T-helper 17 cell (primary cell): ENCODE measurements at regions not wholly inside any gene's neighbourhood (a gene's known extent, or its start where the extent isn't known, plus 50 kb on each side); places are given as distances from the start of the nearest gene placed in this dataset.

Experiments
- ATAC-seq: fragments of 150-1000 bp; cut with Tn5 transposase; 2 replicates; pipeline ENCODE4 v1.10.0; 2021; ENCODE audit warnings: mild to moderate bottlenecking, moderate library complexity
- DNase-seq, 3 donors: peaks; one replicate each; pipeline versions ENCODE4 v3.0.0 to v3.0.0-alpha.2; 2020 to 2021
- H3K9me3 ChIP-seq: one replicate; pipeline ENCODE4 v1.7.0; 2013; ENCODE audit warnings: low read length, mild to moderate bottlenecking; ENCODE audit not compliant: control insufficient read depth, poor library complexity, severe bottlenecking
- H3K27ac Mint-ChIP-seq: one replicate; pipeline ENCODE4 v1.8.0; 2022; ENCODE audit warnings: mild to moderate bottlenecking, moderate library complexity, mixed read lengths
- H3K27me3 Mint-ChIP-seq: one replicate; pipeline ENCODE4 v1.8.0; 2022; ENCODE audit warnings: mixed read lengths
- H3K36me3 Mint-ChIP-seq: one replicate; pipeline ENCODE4 v1.8.0; 2022; ENCODE audit warnings: low read depth, mixed read lengths
- H3K4me1 Mint-ChIP-seq: one replicate; pipeline ENCODE4 v1.8.0; 2022; ENCODE audit warnings: mild to moderate bottlenecking, mixed read lengths
- H3K4me3 Mint-ChIP-seq: one replicate; pipeline ENCODE4 v1.8.0; 2022; ENCODE audit warnings: mild to moderate bottlenecking, moderate library complexity, mixed read lengths

- no peak for ATAC-seq
- Mint-ChIP-seq H3K4me1 (no peaks in the 10 kb centered on the region), H3K27ac (no peak overlapping the region), H3K27me3 (peaks cover 33% of the 10 kb centered on the region), H3K4me3 (no peak overlapping the region), H3K36me3 (peaks cover 2% of the 10 kb centered on the region)
- no peaks in the 10 kb centered on the region for H3K9me3 ChIP-seq
- no peak for DNase-seq
Measured at GRCh38 chr7:157061979-157062378, 51.5 kb upstream of the MNX1 start.

GRCh38 chr7:157065046-157065445 is 54.6 kb upstream of the MNX1 start:
- H3K4me3 Mint-ChIP-seq: no peak overlapping the region
- no peak for ATAC-seq
- H3K36me3 Mint-ChIP-seq: peaks cover 2% of the 10 kb centered on the region
- no peak for DNase-seq
- peaks cover 22% of the 10 kb centered on the region for H3K27me3 Mint-ChIP-seq
- H3K27ac Mint-ChIP-seq: no peak overlapping the region
- no peaks in the 10 kb centered on the region for H3K4me1 Mint-ChIP-seq
- no peaks in the 10 kb centered on the region for H3K9me3 ChIP-seq

- Mint-ChIP-seq H3K4me3 (no peak overlapping the region), H3K4me1 (no peaks in the 10 kb centered on the region), H3K27ac (no peak overlapping the region), H3K36me3 (peaks cover 2% of the 10 kb centered on the region), H3K27me3 (peaks cover 55% of the 10 kb centered on the region)
- DNase-seq (no peak), ATAC-seq (no peak)
- H3K9me3 ChIP-seq: no peaks in the 10 kb centered on the region
Measured at GRCh38 chr7:157072361-157072760, 61.9 kb upstream of the MNX1 start.

- DNase-seq (no peak), ATAC-seq (no peak)
- no peak overlapping the region for H3K4me3 Mint-ChIP-seq
- H3K4me1 Mint-ChIP-seq: no peaks in the 10 kb centered on the region
- peaks cover 2% of the 10 kb centered on the region for H3K36me3 Mint-ChIP-seq
- no peaks in the 10 kb centered on the region for H3K9me3 ChIP-seq
- H3K27ac Mint-ChIP-seq: no peak overlapping the region
- H3K27me3 Mint-ChIP-seq: peaks cover 62% of the 10 kb centered on the region
Measured at GRCh38 chr7:157073335-157073734, 62.9 kb upstream of the MNX1 start.

- peaks cover 64% of the 10 kb centered on the region for H3K27me3 Mint-ChIP-seq
Measured at GRCh38 chr7:157073949-157074624, 63.6 kb upstream of the MNX1 start.

GRCh38 chr7:157076466-157076865 is 62.3 kb upstream of the UBE3C start:
- DNase-seq (no peak), ATAC-seq (no peak)
- H3K36me3 Mint-ChIP-seq: peaks cover 2% of the 10 kb centered on the region
- H3K9me3 ChIP-seq: no peaks in the 10 kb centered on the region
- no peak overlapping the region for H3K27ac Mint-ChIP-seq
- H3K4me3 Mint-ChIP-seq: no peak overlapping the region
- H3K27me3 Mint-ChIP-seq: peaks cover 67% of the 10 kb centered on the region
- no peaks in the 10 kb centered on the region for H3K4me1 Mint-ChIP-seq

More at GRCh38 chr7:157073949-157074624, 63.6 kb upstream of the MNX1 start:
- no peaks in the 10 kb centered on the region for H3K4me1 Mint-ChIP-seq
- DNase-seq (no peak), ATAC-seq (no peak)
- no peaks in the 10 kb centered on the region for H3K9me3 ChIP-seq
- peaks cover 2% of the 10 kb centered on the region for H3K36me3 Mint-ChIP-seq
- H3K4me3 Mint-ChIP-seq: no peak overlapping the region
- no peak overlapping the region for H3K27ac Mint-ChIP-seq

GRCh38 chr7:157077021-157077420 is 61.7 kb upstream of the UBE3C start:
- H3K27me3 Mint-ChIP-seq: peaks cover 67% of the 10 kb centered on the region

GRCh38 chr7:157077986-157078644 is 60.6 kb upstream of the UBE3C start:
- H3K27me3 Mint-ChIP-seq: peaks cover 62% of the 10 kb centered on the region
- no peaks in the 10 kb centered on the region for H3K36me3 Mint-ChIP-seq
- H3K4me3 Mint-ChIP-seq: no peak overlapping the region
- no peaks in the 10 kb centered on the region for H3K4me1 Mint-ChIP-seq
- no peak overlapping the region for H3K27ac Mint-ChIP-seq
- ATAC-seq: no peak
- no peak for DNase-seq
- no peaks in the 10 kb centered on the region for H3K9me3 ChIP-seq

More at GRCh38 chr7:157077021-157077420, 61.7 kb upstream of the UBE3C start:
- DNase-seq (no peak), ATAC-seq (no peak)
- Mint-ChIP-seq H3K36me3 (no peaks in the 10 kb centered on the region), H3K4me3 (peak overlapping the region; percentile 13), H3K4me1 (no peaks in the 10 kb centered on the region), H3K27ac (no peak overlapping the region)
- H3K9me3 ChIP-seq: no peaks in the 10 kb centered on the region

- ATAC-seq: no peak
- no peak for DNase-seq
- H3K27ac Mint-ChIP-seq: no peak overlapping the region
- H3K4me1 Mint-ChIP-seq: no peaks in the 10 kb centered on the region
- H3K9me3 ChIP-seq: no peaks in the 10 kb centered on the region
- no peaks in the 10 kb centered on the region for H3K36me3 Mint-ChIP-seq
- no peak overlapping the region for H3K4me3 Mint-ChIP-seq
- peaks cover 58% of the 10 kb centered on the region for H3K27me3 Mint-ChIP-seq
Measured at GRCh38 chr7:157079116-157079515, 59.6 kb upstream of the UBE3C start.

GRCh38 chr7:157080111-157080730 is 58.5 kb upstream of the UBE3C start:
- no peaks in the 10 kb centered on the region for H3K36me3 Mint-ChIP-seq
- DNase-seq (no peak), ATAC-seq (no peak)
- no peaks in the 10 kb centered on the region for H3K4me1 Mint-ChIP-seq
- no peak overlapping the region for H3K27ac Mint-ChIP-seq
- H3K27me3 Mint-ChIP-seq: peaks cover 53% of the 10 kb centered on the region
- no peaks in the 10 kb centered on the region for H3K9me3 ChIP-seq
- H3K4me3 Mint-ChIP-seq: no peak overlapping the region

- H3K27me3 Mint-ChIP-seq: peaks cover 24% of the 10 kb centered on the region
- DNase-seq: no peak
- no peak overlapping the region for H3K4me3 Mint-ChIP-seq
- no peaks in the 10 kb centered on the region for H3K4me1 Mint-ChIP-seq
- H3K27ac Mint-ChIP-seq: no peak overlapping the region
- no peak for ATAC-seq
- H3K36me3 Mint-ChIP-seq: no peaks in the 10 kb centered on the region
- no peaks in the 10 kb centered on the region for H3K9me3 ChIP-seq
Measured at GRCh38 chr7:157086508-157087187, 52.1 kb upstream of the UBE3C start.

GRCh38 chr7:157087646-157088045 is 51.1 kb upstream of the UBE3C start:
- no peak for ATAC-seq
- Mint-ChIP-seq H3K4me3 (no peak overlapping the region), H3K27ac (no peak overlapping the region), H3K36me3 (no peaks in the 10 kb centered on the region), H3K4me1 (no peaks in the 10 kb centered on the region), H3K27me3 (peaks cover 21% of the 10 kb centered on the region)
- no peaks in the 10 kb centered on the region for H3K9me3 ChIP-seq
- DNase-seq: no peak

- no peaks in the 10 kb centered on the region for H3K9me3 ChIP-seq
- no peak for ATAC-seq
- peaks cover 21% of the 10 kb centered on the region for H3K27me3 Mint-ChIP-seq
- H3K36me3 Mint-ChIP-seq: no peaks in the 10 kb centered on the region
- no peak overlapping the region for H3K27ac Mint-ChIP-seq
- no peak for DNase-seq
- H3K4me3 Mint-ChIP-seq: no peak overlapping the region
- no peaks in the 10 kb centered on the region for H3K4me1 Mint-ChIP-seq
Measured at GRCh38 chr7:157088136-157088535, 50.6 kb upstream of the UBE3C start.
